GM21723 (cell line): ENCODE measurements at regions not wholly inside any gene's neighbourhood (a gene's known extent, or its start where the extent isn't known, plus 50 kb on each side); places are given as distances from the start of the nearest gene placed in this dataset.
A peak's percentile ranks its signal among the peaks of the same experiment; 100 is the strongest.
"Not testable (repeated sequence)": the region's sequence is repeated elsewhere in the genome, so short reads cannot be mapped to it uniquely, and the experiment has no call there.

Source experiments
- ATAC-seq: cut with Tn5 transposase; IDR thresholded peaks from one replicate; pipeline ENCODE4 v1.9.1; 2021; ENCODE audit warnings: mild to moderate bottlenecking, moderate library complexity; ENCODE audit not compliant: unreplicated experiment

- ATAC-seq: no peak
Measured at GRCh38 chr17:77833769-77834168, 124.7 kb upstream of the TNRC6C start.

- peak; percentile 56 for ATAC-seq
Measured at GRCh38 chr17:77834170-77835115, 124.1 kb upstream of the TNRC6C start.

GRCh38 chr17:77836557-77837041, 121.9 kb upstream of the TNRC6C start:
- no peak for ATAC-seq

- not testable (repeated sequence) for ATAC-seq
Measured at GRCh38 chr17:77837072-77837471, 121.4 kb upstream of the TNRC6C start.

GRCh38 chr17:77837917-77838316, 120.6 kb upstream of the TNRC6C start:
- no peak for ATAC-seq

GRCh38 chr17:77838748-77839697, 119.5 kb upstream of the TNRC6C start:
- no peak for ATAC-seq

GRCh38 chr17:77839698-77840512, 118.6 kb upstream of the TNRC6C start:
- ATAC-seq: no peak

- ATAC-seq: no peak
Measured at GRCh38 chr17:77840513-77841165, 117.9 kb upstream of the TNRC6C start.

GRCh38 chr17:77841742-77842527, 116.6 kb upstream of the TNRC6C start:
- no peak for ATAC-seq

- no peak for ATAC-seq
Measured at GRCh38 chr17:77842528-77843147, 115.9 kb upstream of the TNRC6C start.

GRCh38 chr17:77843255-77843895, 115.1 kb upstream of the TNRC6C start:
- peak; percentile 63 for ATAC-seq

- ATAC-seq: no peak
Measured at GRCh38 chr17:77843896-77844295, 114.6 kb upstream of the TNRC6C start.

- no peak for ATAC-seq
Measured at GRCh38 chr17:77844681-77845080, 113.8 kb upstream of the TNRC6C start.

- ATAC-seq: no peak
Measured at GRCh38 chr17:77845541-77846225, 112.8 kb upstream of the TNRC6C start.

- no peak for ATAC-seq
Measured at GRCh38 chr17:77846531-77847085, 111.9 kb upstream of the TNRC6C start.

GRCh38 chr17:77847221-77848085, 111.0 kb upstream of the TNRC6C start:
- ATAC-seq: no peak
